ENCODE measurements at regions not wholly inside any gene's neighbourhood (a gene's known extent, or its start where the extent isn't known, plus 50 kb on each side); places are given as distances from the start of the nearest gene placed in this dataset.
"Not testable (repeated sequence)": the region's sequence is repeated elsewhere in the genome, so short reads cannot be mapped to it uniquely, and the experiment has no call there.

DNA sequence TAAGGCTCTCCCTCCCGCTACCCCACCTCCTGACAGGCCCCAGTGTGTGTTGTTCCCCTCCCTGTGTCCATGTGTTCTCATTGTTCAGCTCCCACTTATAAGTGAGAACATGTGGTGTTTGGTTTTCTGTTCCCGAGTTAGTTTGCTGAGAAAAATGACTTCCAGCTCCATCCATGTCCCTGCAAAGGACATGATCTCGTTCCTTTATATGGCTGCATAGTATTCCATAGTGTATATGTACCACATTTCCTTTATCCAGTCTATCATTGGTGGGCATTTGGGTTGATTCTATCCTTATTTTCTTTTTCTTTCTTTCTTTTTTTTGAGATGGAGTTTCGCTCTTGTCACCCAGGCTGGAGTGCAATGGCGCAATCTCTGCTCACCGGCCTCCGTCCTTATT lies 57.8 kb upstream of the RASSF3 start:
- CTCF ChIA-PET; H3K36me3 Mint-ChIP-seq (ENCODE audit: low read depth); H3K4me3 Mint-ChIP-seq; DNase-seq; POLR2A ChIA-PET; H3K27me3 Mint-ChIP-seq (ENCODE audit: low read depth); H3K4me1 Mint-ChIP-seq (ENCODE audit: low read depth); H3K9me3 Mint-ChIP-seq (ENCODE audit: insufficient read depth); ATAC-seq; H3K27ac Mint-ChIP-seq: not testable (repeated sequence)

DNA sequence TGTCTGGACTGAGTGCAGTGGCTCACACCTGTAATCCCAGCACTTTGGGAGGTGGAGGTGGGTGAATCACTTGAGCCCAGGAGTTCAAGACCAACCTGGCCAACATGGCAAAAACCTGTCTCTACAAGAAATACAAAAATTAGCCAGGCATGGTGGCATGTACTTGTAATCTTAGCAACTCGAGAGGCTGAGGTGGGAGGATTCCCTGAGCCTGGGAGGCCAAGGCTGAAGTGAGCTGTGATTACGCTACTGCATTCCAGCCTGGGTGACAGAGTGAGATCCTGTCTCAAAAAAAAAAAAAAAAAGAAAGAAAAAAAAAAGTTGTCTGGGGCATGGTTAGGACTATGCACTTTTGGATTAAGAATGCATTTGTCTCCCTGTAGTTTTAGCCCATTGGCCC lies 56.6 kb upstream of the RASSF3 start:
- H3K4me3 Mint-ChIP-seq; H3K9me3 Mint-ChIP-seq (ENCODE audit: insufficient read depth); DNase-seq; POLR2A ChIA-PET; H3K36me3 Mint-ChIP-seq (ENCODE audit: low read depth); ATAC-seq; H3K4me1 Mint-ChIP-seq (ENCODE audit: low read depth); H3K27me3 Mint-ChIP-seq (ENCODE audit: low read depth); H3K27ac Mint-ChIP-seq: not testable (repeated sequence)
- CTCF ChIA-PET = interaction anchor here (0.9 kb wide), 1 partner anchor 54 kb away, joined by 3 read pairs; no protein-coding TSS in a partner anchor

DNA sequence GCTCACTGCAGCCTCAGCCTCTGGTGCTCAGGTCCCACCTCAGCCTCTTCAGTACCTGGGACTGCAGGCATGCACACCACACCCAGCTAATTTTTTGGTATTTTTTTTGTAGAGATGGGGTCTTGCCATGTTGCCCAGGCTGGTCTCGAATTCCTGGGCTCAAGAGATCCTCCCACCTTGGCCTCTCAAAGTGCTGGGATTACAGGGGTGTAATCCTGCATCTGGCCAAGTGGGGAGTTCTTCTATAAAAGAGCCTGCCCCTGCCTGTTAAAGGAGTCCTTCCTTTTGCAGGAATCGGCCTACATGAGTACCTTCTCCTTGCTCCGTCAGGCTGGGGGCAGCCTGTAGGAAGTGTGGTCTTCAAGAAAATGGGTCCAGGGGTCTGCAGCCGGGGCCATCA lies 54.1 kb upstream of the RASSF3 start:
- Mint-ChIP-seq H3K9me3 (ENCODE audit: insufficient read depth) (no peaks in the 10 kb centered on the region), H3K27me3 (ENCODE audit: low read depth) (peaks cover 7% of the 10 kb centered on the region), H3K36me3 (ENCODE audit: low read depth) (no peaks in the 10 kb centered on the region), H3K4me3 (no peak overlapping the region), H3K27ac (no peak overlapping the region), H3K4me1 (ENCODE audit: low read depth) (no peaks in the 10 kb centered on the region)
- CTCF ChIA-PET = interaction anchor here (1.2 kb wide), 1 partner anchor 139 kb away, joined by 5 read pairs; no protein-coding TSS in a partner anchor
- POLR2A ChIA-PET = no interaction called here
- DNase-seq (no peak), ATAC-seq (no peak)

DNA sequence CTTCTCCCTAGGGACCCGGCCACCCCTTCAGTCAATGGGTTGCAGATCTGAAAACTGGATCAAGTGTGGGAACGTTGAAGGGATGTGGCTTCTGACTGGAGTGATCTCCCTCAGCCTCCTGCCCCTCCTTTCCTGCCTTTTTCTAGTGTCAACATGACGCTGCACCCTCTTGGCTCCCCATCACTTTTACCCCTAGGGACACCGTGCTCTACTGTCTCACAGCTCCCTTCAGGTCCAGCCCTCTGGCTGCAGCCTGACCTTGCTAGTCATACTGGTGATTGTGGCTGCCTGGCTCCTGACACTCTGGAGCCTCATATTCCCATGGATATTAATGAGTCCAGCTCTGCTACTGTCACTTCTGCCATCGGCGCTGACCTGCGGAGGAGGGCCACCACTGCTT lies 51.5 kb upstream of the RASSF3 start:
- Mint-ChIP-seq H3K36me3 (ENCODE audit: low read depth) (no peaks in the 10 kb centered on the region), H3K27me3 (ENCODE audit: low read depth) (no peaks in the 10 kb centered on the region), H3K9me3 (ENCODE audit: insufficient read depth) (no peaks in the 10 kb centered on the region), H3K4me3 (no peak overlapping the region), H3K27ac (no peak overlapping the region), H3K4me1 (ENCODE audit: low read depth) (no peaks in the 10 kb centered on the region)
- ATAC-seq (no peak), DNase-seq (no peak)
- POLR2A ChIA-PET = interaction anchor here (0.6 kb wide), 1 partner anchor 362 kb away, joined by 4 read pairs; no protein-coding TSS in a partner anchor
- CTCF ChIA-PET = interaction anchor here (1.5 kb wide), 1 partner anchor 9 kb away, joined by 7 read pairs; no protein-coding TSS in a partner anchor

DNA sequence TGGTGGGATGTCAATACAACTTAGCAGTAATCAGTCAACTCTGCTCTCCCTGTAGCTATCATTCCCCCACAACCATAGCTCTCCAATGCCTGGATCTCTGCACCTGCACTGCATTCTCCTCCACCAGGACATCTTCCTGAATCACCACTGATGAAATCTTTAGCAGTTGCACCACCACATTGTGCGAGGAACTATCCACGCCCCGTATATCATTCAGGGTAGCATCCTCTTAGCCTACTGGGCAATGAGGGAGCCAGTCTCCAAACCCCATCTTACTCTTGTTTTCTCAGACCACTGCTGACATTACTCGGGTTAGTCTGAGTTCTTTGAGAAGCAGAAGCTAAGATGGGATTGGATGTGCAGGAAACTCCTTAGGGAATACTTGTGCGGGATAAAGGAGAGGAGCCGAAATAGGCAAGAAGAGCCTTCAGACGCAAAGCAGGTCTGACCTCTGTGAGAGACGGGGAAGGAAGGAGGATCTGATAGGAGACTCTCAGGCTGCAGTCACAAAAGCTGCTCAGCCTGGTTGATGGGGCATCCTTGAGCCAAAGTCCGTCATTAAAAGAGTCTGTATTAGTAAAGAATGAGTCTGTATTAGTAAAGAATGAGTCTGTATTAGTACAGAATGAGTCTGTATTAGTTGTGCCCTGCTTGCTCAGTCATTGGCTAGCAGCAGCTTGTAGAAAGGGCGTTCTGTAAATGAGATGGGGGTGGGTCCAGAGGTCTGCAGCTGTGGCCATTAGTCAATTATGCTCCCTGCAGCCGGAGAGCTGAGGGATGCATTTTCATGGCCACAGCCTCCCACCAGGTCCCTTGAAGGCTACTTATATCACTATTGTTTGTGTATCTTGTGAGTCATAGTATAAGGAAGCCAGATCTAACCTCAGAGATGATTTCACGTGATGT lies 49.6 kb upstream of the RASSF3 start:
- ATAC-seq = no peak
- Mint-ChIP-seq H3K36me3 (ENCODE audit: low read depth) (no peaks in the 10 kb centered on the region), H3K27me3 (ENCODE audit: low read depth) (no peaks in the 10 kb centered on the region), H3K9me3 (ENCODE audit: insufficient read depth) (no peaks in the 10 kb centered on the region), H3K4me3 (no peak overlapping the region), H3K27ac (no peak overlapping the region), H3K4me1 (ENCODE audit: low read depth) (no peaks in the 10 kb centered on the region)
- POLR2A ChIA-PET = interaction anchor here (0.7 kb wide), 1 partner anchor 609 kb away, joined by 3 read pairs; the partner anchor contains the start of gene LEMD3
- DNase-seq = no peak
- CTCF ChIA-PET = interaction anchor here (1.9 to 3.7 kb wide), 2 partner anchors 11 to 137 kb away, joined by 10 to 12 read pairs; no protein-coding TSS in a partner anchor

All from activated CD8-positive, alpha-beta T cell treated with anti-CD3 and anti-CD28 coated beads, Interleukin-2, amount 10 ng/mL, durations not matched to agents 7 days and 5 days (primary cell).